GM12865 (cell line): ENCODE measurements at regions not wholly inside any gene's neighbourhood (a gene's known extent, or its start where the extent isn't known, plus 50 kb on each side); places are given as distances from the start of the nearest gene placed in this dataset.

Experiments used
- DNase-seq: peaks from one replicate; pipeline ENCODE4 v3.0.0; 2010; ENCODE audit warnings: low read depth
- H3K4me3 ChIP-seq: 2 replicates; pipeline ENCODE4 v1.5.1; 2011; ENCODE audit warnings: mild to moderate bottlenecking, low read depth, low read length, control low read depth
- CTCF ChIP-seq: IDR thresholded peaks from 2 replicates; pipeline ENCODE4 v1.5.1; 2011; ENCODE audit warnings: low read length, control low read depth, low read depth, inconsistent platforms; ENCODE audit not compliant: insufficient read depth; ENCODE audit errors: missing control alignments

- no peak for TF ChIP-seq CTCF
- no peak overlapping the region for H3K4me3 ChIP-seq
- no peak for DNase-seq
These were observed 325.4 kb upstream of the LINC00305 start for GRCh38 chr18:64474255-64474654.

GRCh38 chr18:64449434-64449833, 300.5 kb upstream of the LINC00305 start:
- no peak for TF ChIP-seq CTCF

GRCh38 chr18:64444819-64445218, 295.9 kb upstream of the LINC00305 start:
- no peak for DNase-seq
- H3K4me3 ChIP-seq = no peak overlapping the region
- TF ChIP-seq CTCF = no peak

More at GRCh38 chr18:64449434-64449833, 300.5 kb upstream of the LINC00305 start:
- no peak for DNase-seq
- no peak overlapping the region for H3K4me3 ChIP-seq

GRCh38 chr18:64438178-64438577, 289.3 kb upstream of the LINC00305 start:
- no peak overlapping the region for H3K4me3 ChIP-seq
- no peak for DNase-seq
- TF ChIP-seq CTCF = no peak

- DNase-seq = no peak
- no peak for TF ChIP-seq CTCF
- H3K4me3 ChIP-seq = no peak overlapping the region
These were observed 287.2 kb upstream of the LINC00305 start for GRCh38 chr18:64436111-64436510.

GRCh38 chr18:64419156-64419555, 270.3 kb upstream of the LINC00305 start:
- DNase-seq = no peak
- no peak overlapping the region for H3K4me3 ChIP-seq
- TF ChIP-seq CTCF = no peak

- no peak for TF ChIP-seq CTCF
- H3K4me3 ChIP-seq = no peak overlapping the region
- DNase-seq = no peak
These were observed 268.1 kb upstream of the LINC00305 start for GRCh38 chr18:64416990-64417389.
